Chondrocyte (in vitro differentiated cells): ENCODE measurements at regions not wholly inside any gene's neighbourhood (a gene's known extent, or its start where the extent isn't known, plus 50 kb on each side); places are given as distances from the start of the nearest gene placed in this dataset.
A peak's percentile ranks its signal among the peaks of the same experiment; 100 is the strongest.

Source experiments
- DNase-seq: peaks from one replicate; pipeline ENCODE4 v3.0.0; 2021; ENCODE audit warnings: mixed read lengths, low spot score
- H3K27ac Mint-ChIP-seq: one replicate; pipeline ENCODE4 v1.8.0; 2021; ENCODE audit warnings: mild to moderate bottlenecking, moderate library complexity, mixed read lengths; ENCODE audit not compliant: unreplicated experiment
- H3K27me3 Mint-ChIP-seq: 2 replicates; pipeline ENCODE4 v1.8.0; 2021; ENCODE audit warnings: low read depth, mixed read lengths
- H3K36me3 Mint-ChIP-seq: 2 replicates; pipeline ENCODE4 v1.8.0; 2021; ENCODE audit warnings: low read depth, mixed read lengths
- H3K4me1 Mint-ChIP-seq: 2 replicates; pipeline ENCODE4 v1.8.0; 2021; ENCODE audit warnings: low read depth, mild to moderate bottlenecking, mixed read lengths
- H3K4me3 Mint-ChIP-seq: one replicate; pipeline ENCODE4 v1.8.0; 2021; ENCODE audit warnings: mild to moderate bottlenecking, moderate library complexity, mixed read lengths; ENCODE audit not compliant: unreplicated experiment
- H3K9me3 Mint-ChIP-seq: 2 replicates; pipeline ENCODE4 v1.8.0; 2021; ENCODE audit warnings: low read depth, mixed read lengths
- TF ChIP-seq, protein P1 (sequence below): fragments of 200-600 bp; sonication (generic); IDR thresholded peaks from 2 replicates; pipeline ENCODE4 v1.5.0; 2021; ENCODE audit warnings: antibody characterized with exemption, mild to moderate bottlenecking, moderate library complexity

DNA sequence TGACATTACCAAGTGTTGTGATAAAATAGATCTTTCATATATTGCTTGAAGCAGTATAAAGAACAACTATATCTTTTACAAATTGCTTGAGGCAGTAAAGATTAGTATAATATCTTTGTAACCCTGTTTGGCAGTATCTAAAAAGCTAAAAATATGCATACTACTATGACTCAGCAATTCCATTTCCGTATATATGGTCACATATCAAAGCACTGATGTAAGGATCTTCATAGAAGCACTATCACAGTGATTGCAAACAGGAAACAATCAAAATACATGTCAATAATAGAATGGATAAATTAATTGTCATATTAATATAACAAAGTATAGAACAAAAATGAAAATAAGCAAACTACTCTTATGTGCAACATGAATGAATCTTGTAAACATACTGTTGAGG, 158.4 kb upstream of the IGF1 start:
- Mint-ChIP-seq H3K4me1 (peaks cover 14% of the 10 kb centered on the region), H3K27ac (no peak overlapping the region), H3K36me3 (peaks cover 3% of the 10 kb centered on the region), H3K9me3 (peaks cover 24% of the 10 kb centered on the region), H3K27me3 (no peaks in the 10 kb centered on the region), H3K4me3 (no peak overlapping the region)
- DNase-seq, result no peak
- TF ChIP-seq, protein P1, sequence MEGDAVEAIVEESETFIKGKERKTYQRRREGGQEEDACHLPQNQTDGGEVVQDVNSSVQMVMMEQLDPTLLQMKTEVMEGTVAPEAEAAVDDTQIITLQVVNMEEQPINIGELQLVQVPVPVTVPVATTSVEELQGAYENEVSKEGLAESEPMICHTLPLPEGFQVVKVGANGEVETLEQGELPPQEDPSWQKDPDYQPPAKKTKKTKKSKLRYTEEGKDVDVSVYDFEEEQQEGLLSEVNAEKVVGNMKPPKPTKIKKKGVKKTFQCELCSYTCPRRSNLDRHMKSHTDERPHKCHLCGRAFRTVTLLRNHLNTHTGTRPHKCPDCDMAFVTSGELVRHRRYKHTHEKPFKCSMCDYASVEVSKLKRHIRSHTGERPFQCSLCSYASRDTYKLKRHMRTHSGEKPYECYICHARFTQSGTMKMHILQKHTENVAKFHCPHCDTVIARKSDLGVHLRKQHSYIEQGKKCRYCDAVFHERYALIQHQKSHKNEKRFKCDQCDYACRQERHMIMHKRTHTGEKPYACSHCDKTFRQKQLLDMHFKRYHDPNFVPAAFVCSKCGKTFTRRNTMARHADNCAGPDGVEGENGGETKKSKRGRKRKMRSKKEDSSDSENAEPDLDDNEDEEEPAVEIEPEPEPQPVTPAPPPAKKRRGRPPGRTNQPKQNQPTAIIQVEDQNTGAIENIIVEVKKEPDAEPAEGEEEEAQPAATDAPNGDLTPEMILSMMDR, result no peak

DNA sequence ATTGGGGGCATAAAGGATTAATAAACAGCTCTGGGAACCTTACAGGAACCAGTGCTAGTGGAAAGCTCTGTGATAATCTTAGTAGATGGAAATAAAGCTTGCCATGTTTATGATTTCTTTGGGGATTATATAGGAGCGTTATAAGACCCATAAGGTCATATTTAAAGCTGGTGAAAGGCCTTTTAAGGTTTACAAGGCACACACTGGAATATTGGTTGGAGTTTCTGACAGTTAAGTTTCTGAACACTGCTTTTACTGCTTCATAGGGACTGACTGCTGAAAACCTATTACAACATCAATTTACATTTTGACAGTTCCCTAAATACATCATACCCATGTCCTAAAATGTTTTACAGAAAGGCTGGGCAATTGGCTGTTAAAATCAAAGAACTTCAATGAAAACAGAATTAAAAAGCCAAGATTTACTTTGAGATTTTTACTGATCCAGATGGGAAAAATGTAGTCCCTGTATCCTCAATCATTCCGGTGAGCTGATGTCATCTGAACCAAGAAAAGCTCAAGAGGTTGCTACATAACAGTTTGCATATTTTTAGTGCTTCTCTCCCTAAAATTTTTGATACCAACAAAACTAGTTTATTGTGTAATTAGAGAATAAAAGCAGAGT, 153.7 kb upstream of the IGF1 start:
- H3K27ac Mint-ChIP-seq, result peak overlapping the region; percentile 81
- peaks cover 2% of the 10 kb centered on the region for H3K9me3 Mint-ChIP-seq
- no peak for DNase-seq
- H3K4me3 Mint-ChIP-seq, result no peak overlapping the region
- H3K27me3 Mint-ChIP-seq, result no peaks in the 10 kb centered on the region
- TF ChIP-seq, protein P1, result no peak
- H3K4me1 Mint-ChIP-seq, result peaks cover 20% of the 10 kb centered on the region
- H3K36me3 Mint-ChIP-seq, result no peaks in the 10 kb centered on the region

DNA sequence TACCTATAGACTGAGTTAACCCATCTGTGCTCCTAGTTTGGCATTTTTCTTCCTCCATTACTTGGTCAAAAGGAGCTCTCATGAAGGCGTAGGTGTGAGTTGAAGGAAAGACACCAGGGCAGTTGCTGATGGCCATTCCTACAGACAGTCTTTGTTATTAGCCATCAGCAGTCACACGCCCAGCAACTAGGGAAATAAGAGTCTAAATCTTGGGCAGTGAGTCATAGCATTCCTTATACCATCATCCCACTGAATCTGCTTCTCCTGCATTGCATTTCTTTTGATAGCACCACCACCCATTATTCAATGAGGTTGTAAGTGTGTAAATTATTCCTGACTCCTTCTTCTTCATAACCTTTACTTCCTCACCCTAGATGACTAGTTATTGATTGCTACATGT, 150.9 kb upstream of the IGF1 start:
- H3K36me3 Mint-ChIP-seq, result peaks cover 4% of the 10 kb centered on the region
- DNase-seq, result no peak
- H3K4me1 Mint-ChIP-seq, result peaks cover 20% of the 10 kb centered on the region
- H3K27ac Mint-ChIP-seq, result no peak overlapping the region
- TF ChIP-seq, protein P1, result no peak
- no peaks in the 10 kb centered on the region for H3K27me3 Mint-ChIP-seq
- H3K9me3 Mint-ChIP-seq, result peaks cover 19% of the 10 kb centered on the region
- no peak overlapping the region for H3K4me3 Mint-ChIP-seq

DNA sequence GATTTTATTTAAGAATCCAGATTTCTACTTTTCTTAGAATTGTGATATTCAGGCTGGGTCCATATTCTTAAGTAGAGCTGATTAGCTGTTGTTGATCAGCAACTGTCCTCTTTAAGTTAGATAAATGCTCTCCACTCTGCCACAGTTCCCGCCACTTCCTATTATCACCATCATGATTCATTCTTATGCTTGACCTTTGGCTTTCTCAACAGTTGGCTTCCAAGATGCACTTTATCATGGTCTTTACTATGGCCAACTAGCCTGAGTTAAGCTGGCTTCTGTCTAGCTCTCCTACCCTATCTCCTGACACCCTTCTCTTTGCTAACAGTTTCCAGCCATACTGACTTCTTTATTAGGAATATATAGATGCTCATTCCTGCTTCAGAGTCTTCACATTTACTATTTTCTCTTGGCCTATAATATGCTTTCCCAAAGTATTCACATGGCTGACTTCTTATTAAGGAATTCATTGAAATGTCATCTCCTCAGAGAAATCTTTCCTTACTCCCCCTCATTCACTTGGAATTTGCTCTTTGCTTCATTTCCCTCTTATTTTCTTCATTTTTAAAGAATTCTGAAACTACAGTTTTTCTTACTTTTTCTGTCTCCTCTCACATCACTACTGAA, 149.0 kb upstream of the IGF1 start:
- no peak for DNase-seq
- Mint-ChIP-seq H3K36me3 (peaks cover 4% of the 10 kb centered on the region), H3K4me3 (no peak overlapping the region), H3K4me1 (peaks cover 12% of the 10 kb centered on the region), H3K27ac (no peak overlapping the region), H3K27me3 (no peaks in the 10 kb centered on the region), H3K9me3 (peaks cover 19% of the 10 kb centered on the region)
- TF ChIP-seq, protein P1, result no peak

DNA sequence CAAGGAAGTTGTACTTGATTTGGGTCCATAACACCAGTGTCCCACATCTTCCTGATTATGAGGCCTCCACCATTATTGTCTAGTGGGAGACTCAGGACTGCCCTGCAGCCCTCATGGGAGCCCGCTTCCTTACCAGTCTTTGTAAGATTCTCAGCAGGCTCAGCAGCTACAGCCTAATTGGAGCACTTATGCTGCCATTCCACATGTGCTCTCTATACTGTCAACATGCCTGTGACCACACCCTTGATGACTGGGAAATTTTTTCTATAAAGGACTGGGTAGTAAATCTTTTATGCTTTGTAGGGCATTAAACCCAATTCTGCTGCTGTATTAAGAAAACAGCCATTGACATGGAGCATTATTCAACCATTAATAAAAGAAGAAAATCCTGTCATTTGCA, 145.5 kb upstream of the IGF1 start:
- DNase-seq, result no peak
- H3K27ac Mint-ChIP-seq, result no peak overlapping the region
- H3K27me3 Mint-ChIP-seq, result no peaks in the 10 kb centered on the region
- peaks cover 4% of the 10 kb centered on the region for H3K36me3 Mint-ChIP-seq
- TF ChIP-seq, protein P1, result no peak
- H3K4me3 Mint-ChIP-seq, result no peak overlapping the region
- H3K9me3 Mint-ChIP-seq, result peaks cover 24% of the 10 kb centered on the region
- H3K4me1 Mint-ChIP-seq, result no peaks in the 10 kb centered on the region
